CD4-positive, alpha-beta T cell treated with Interferon alpha-2 for 1 hour (primary cell): ENCODE measurements at regions not wholly inside any gene's neighbourhood (a gene's known extent, or its start where the extent isn't known, plus 50 kb on each side); places are given as distances from the start of the nearest gene placed in this dataset.
A peak's percentile ranks its signal among the peaks of the same experiment; 100 is the strongest.
"Not testable (repeated sequence)": the region's sequence is repeated elsewhere in the genome, so short reads cannot be mapped to it uniquely, and the experiment has no call there.

Experiments used
- DNase-seq, 2 donors: peaks; one replicate each; pipeline ENCODE4 v3.0.0-alpha.2; 2020 to 2022

- DNase-seq: no peak
These were observed 488.6 kb upstream of the USP9Y start for GRCh38 chrY:12212394-12212793.

DNA sequence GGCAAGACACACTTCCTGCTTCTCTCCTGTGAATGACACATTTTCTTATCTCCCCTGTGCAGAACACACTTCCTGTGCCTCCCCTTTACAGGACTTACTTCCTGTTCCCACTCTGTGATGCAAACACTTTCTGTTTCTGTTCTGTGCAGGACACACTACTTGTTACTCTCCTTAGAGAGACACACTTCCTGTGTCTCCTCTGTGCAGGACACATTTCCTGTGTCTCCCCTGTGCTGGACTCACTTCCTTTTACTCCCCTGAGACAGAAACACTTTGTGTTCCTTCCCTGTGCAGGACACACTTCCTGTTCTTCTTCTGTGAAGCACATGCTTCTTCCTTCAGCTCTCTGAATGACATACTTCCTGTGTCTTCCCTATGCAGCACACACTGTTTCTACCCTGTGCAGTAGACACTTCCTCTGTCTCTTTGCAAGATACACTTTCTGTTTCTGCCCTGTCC lies 485.4 kb upstream of the USP9Y start:
- peak in 1 of 2 donors; percentile 20 for DNase-seq

DNA sequence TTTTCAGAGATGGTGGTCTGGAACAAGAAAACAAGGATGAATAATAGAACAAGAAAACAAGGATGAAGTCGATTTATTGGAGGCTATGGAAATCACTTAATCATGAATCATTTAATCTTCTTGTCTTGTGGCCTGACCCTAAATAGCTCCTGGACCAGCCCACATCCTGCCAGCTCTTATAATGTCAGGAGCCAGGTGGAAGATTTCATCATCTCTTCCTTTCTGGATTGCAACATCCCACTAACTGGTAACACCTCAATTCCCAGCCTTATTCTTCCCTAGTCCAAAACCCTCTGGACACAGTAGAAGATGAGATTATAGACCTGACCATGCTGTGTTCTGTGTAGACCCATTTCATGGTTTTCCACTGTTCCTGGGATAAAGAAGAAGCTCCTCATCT lies 470.1 kb upstream of the USP9Y start:
- no peak for DNase-seq

DNA sequence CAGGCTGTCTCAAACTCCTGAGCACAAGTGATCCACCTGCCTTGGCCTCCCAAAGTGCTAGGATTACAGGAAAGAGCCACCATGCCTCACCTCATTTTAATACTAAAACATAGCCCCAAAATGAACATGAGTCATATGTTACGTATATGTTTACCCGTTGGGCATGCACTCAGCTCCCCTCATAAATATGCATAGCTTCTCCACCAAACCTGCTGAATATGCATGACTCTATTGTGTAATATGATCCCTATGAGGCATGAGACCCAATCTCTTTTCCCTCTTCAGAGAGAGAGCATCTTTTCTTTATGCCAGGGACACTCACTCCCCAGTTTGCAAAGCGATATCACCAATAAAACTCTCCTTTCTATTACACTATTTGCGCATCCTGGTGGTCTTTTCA lies 464.6 kb upstream of the USP9Y start:
- no peak for DNase-seq

DNA sequence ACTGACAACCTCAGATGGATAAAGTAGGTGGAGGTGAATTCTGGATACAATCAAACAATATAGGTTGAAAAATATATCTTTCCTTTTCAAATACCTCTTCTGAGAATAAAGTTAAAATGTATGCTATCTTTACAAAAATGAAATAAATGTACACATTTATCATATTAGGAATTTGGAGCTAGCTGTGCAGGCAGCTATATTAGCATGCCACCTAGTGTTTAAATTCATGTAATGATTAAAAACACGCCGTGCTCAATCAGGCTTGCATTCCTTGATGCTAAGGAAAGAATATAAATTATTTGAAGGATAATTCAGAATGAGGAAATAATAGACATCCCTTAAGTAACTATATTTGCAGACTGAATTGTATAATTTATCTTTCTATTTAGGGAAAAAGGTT lies 460.7 kb upstream of the USP9Y start:
- not testable (repeated sequence) for DNase-seq

- no peak for DNase-seq
These were observed 456.9 kb upstream of the USP9Y start for GRCh38 chrY:12244146-12244545.

DNA sequence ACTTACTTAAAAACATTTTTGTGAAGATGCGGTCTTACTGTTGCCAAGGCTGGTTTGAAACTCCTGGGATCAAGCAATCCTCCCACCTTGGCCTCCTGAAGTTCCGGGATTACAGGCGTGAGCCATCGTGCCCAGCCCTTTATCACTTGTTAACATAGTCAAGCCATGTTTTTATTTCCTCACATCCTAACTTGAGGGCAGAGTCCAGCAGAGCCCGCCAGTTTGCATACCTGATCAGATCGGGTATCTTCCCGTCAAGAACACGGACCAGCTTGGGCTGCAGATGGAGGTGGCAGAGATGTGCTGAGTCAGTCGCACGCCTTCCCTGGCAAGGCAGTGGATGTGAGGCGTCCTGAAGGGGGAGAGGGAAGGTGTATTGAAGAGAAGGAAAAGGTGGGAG lies 447.3 kb upstream of the USP9Y start:
- no peak for DNase-seq

DNA sequence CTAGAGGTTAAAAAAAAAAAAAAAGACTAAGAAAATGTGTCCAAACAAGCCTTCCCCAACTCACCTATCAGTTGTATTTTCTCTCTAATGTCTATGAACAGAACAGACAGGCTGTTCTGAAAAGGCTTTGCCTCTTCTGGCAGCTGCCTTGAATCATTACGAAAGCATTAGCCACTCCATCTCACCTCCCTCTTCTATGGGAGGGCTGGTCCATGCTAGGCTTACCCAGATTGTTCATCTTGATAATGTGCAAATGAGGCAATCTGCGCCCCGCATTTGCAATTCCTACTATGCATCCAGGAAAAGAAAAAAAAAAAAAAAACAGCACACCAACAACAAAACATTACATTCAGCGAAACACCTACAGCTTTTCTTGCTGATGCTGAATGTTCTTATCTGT lies 429.9 kb upstream of the USP9Y start:
- DNase-seq: no peak

DNA sequence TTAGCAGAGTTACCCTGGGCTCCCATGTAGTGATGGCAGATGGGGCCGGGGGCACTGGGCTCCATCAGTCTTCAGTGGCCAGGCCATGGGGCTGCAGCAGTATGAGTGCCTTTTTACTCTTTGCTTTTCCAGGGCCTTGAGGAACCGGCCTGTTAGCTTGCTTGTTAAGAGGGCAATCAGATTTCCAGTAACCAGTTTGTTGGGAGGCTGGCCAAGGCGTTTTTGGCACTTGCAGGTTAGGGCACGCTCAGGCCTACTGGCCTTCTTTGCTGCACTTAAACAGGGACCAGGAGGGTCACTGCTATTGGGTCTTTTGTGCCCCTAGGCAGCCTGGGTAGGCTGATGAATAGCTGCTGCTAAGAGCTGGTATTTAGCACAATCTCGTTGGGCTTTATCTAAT lies 415.4 kb upstream of the USP9Y start:
- DNase-seq: no peak

- no peak for DNase-seq
These were observed 412.1 kb upstream of the USP9Y start for GRCh38 chrY:12288919-12289318.

DNA sequence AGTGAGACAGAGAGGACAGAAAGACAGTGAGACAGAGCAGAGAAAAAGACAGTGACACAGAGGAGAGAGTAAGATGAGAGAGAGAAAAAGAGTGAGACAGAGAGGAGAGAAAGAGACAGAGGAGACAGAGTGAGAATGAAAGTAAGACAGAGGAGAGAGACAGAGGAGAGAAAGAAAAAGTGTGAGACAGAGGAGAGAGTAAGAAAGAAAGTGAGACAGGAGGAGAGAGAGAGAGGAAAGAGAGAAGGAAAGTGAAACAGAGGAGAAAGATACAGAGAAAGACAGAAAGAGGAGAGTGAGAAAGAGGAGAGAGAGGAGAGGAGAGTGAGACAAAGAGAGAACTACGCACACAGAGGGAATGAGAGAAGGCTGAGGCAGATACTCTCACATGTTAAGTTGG lies 411.6 kb upstream of the USP9Y start:
- no peak for DNase-seq

DNA sequence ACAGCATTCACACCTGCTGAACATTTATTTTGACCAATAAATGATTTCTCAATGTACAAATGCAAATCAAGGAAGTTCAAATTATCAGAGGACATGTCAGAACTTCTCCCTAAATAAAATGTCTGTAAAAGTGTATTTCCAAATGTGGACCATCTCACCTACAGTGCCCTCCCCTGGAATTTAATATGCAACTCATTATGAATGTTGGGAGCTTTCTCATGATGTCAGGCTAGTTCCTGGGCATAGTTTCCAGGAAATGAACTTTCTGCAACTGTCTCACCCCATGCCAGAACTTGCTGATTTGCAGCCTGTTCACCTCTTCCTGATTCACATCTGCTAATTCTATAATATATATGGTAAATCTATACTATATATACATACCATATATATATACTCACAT lies 408.5 kb upstream of the USP9Y start:
- DNase-seq: no peak

- DNase-seq: no peak
These were observed 404.6 kb upstream of the USP9Y start for GRCh38 chrY:12296460-12296859.

DNA sequence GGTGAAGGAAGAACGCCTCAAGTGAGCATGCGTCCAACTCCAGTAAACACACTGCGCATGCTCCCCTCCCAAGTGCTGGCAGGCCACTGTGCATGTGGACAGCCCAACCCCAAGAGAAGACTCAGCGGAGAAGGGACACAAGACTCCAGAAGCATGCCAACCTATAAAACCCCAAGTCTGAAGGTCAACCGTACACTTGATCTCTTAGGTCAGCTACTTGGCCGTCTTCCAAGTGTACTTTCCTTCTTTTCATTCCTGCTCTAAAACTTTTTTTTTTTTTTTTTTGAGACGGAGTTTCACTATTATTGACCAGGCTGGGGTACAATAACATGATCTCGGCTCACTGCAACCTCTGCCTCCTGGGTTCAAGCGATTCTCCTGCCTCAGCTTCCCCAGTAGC lies 401.2 kb upstream of the USP9Y start:
- DNase-seq: not testable (repeated sequence)

- peak in 1 of 2 donors; percentile 43 for DNase-seq
These were observed 397.6 kb upstream of the USP9Y start for GRCh38 chrY:12303464-12303863.

GRCh38 chrY:12305456-12305855 lies 395.6 kb upstream of the USP9Y start:
- DNase-seq: no peak

GRCh38 chrY:12309212-12309611 lies 391.8 kb upstream of the USP9Y start:
- peak in 1 of 2 donors; percentile 45 for DNase-seq

DNA sequence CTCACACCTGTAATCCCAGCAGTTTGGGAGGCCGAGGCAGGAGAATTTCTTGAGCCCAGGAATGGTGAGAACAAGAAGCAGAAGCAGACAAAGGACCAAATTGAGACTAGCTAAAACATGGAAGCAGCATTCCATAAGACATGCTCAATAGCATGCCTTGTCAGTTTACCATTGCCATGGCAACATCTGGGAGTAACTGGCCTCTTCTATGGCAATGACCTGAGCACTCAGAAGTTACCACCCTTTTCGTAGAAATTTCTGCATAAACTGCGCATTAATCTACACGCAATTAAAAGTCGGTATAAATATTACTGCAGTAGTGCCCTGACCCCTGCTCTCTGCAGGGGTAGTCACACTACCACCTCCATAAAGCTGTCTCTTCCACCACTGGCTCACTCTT lies 390.2 kb upstream of the USP9Y start:
- no peak for DNase-seq

GRCh38 chrY:12327751-12328150 lies 373.3 kb upstream of the USP9Y start:
- DNase-seq: no peak

GRCh38 chrY:12331917-12332316 lies 369.1 kb upstream of the USP9Y start:
- DNase-seq: not testable (repeated sequence)

DNA sequence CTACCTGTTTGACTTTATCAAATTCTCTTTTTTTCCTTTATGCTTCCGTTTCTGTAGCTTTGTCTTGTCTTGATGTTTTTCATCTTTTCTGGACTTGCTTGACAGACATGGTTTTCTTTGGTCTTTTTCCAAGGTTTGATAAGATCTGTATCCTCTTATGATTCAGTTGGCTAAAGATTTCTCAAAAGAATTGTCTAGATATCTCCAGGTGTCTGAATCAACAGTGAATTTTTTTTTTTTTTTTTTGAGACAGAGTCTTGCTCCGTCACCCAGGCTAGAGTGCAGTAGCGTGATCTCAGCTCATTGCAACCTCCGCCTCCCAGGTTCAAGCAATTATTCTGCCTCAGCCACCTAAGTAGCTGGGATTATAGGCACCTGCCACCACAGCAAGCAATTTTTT lies 357.8 kb upstream of the USP9Y start:
- DNase-seq: no peak

DNA sequence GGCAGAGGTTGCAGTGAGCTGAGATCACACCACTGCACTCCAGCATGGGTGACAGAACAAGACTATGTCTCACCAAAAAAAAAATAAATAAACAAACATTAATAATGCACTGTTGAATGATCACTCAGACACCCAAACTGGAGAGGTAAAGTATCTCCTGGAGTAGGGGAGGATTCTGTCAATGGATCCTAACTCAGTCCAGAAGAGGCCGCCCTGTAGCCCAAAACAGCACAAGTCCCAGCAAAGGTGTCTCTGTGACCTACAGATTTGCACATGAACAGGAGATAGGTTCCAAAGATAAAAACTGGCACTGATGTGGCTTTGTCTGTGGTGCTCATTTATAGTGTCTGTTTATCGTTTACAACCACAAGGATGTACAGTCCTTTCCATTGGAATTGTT lies 352.9 kb upstream of the USP9Y start:
- no peak for DNase-seq

GRCh38 chrY:12357204-12357603 lies 343.8 kb upstream of the USP9Y start:
- no peak for DNase-seq

GRCh38 chrY:12357655-12358054 lies 343.4 kb upstream of the USP9Y start:
- DNase-seq: no peak

GRCh38 chrY:12358337-12358736 lies 342.7 kb upstream of the USP9Y start:
- no peak for DNase-seq

DNA sequence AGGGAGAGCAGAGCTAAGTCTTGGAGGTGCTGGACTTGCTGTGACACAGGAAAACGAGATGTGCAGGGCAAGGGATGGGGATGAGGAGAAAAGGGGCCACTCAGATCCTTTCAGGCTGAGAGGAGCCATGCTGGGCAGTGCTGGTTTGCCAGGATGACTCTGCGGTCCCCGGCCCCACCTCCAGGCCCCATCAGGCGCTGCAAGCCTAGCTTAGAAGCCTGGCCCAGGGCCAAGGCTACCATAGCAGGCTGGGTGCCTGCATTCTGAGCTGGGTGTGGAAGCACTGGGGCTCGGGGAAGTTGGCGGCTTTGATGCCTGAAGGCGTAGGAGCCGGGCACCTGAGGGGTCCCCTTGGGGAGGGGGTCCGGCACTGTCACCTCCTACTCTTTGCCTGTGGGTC lies 341.2 kb upstream of the USP9Y start:
- no peak for DNase-seq
